BJ (cell line): ENCODE measurements at regions not wholly inside any gene's neighbourhood (a gene's known extent, or its start where the extent isn't known, plus 50 kb on each side); places are given as distances from the start of the nearest gene placed in this dataset.

ENCODE experiments used
- CTCF ChIA-PET: fragments of 350-600 bp; formaldehyde crosslinking; extraction: SDS; loops from one replicate; lab custom pipeline; 2021; ENCODE audit warnings: antibody characterized with exemption, inconsistent platforms; lab: Yijun Ruan, JAX
- POLR2A ChIA-PET: fragments of 300-600 bp; sonication (Branson Sonifier 250); formaldehyde crosslinking; extraction: SDS; loops from one replicate; lab custom pipeline; 2021; ENCODE audit warnings: antibody characterized with exemption; lab: Charles Lee
- DNase-seq: peaks from one replicate; pipeline ENCODE4 v3.0.0-alpha.2; 2011; ENCODE audit warnings: low read depth
- H3K27me3 ChIP-seq: 2 replicates; pipeline ENCODE4 v1.6.0; 2011; ENCODE audit warnings: low read length; ENCODE audit not compliant: control insufficient read depth, insufficient read depth
- H3K36me3 ChIP-seq: 2 replicates; pipeline ENCODE4 v1.5.1; 2011; ENCODE audit warnings: low read length; ENCODE audit not compliant: control insufficient read depth, insufficient read depth
- H3K4me3 ChIP-seq: 2 replicates; pipeline ENCODE4 v1.5.1; 2011; ENCODE audit warnings: low read depth, mild to moderate bottlenecking, control low read depth, low read length
- CTCF ChIP-seq: IDR thresholded peaks from 2 replicates; pipeline ENCODE4 v1.5.1; 2011; ENCODE audit warnings: low read depth, mild to moderate bottlenecking, control low read depth, inconsistent platforms, low read length, moderate library complexity; ENCODE audit not compliant: insufficient read depth

GRCh38 chr3:167095976-167096375 is 284.1 kb downstream of the ZBBX start:
- POLR2A ChIA-PET: no interaction called here
- no peak for TF ChIP-seq CTCF
- Histone ChIP-seq H3K36me3 (no peaks in the 10 kb centered on the region), H3K27me3 (no peaks in the 10 kb centered on the region), H3K4me3 (no peak overlapping the region)
- CTCF ChIA-PET: no interaction called here
- no peak for DNase-seq

GRCh38 chr3:167094632-167095031 is 285.5 kb downstream of the ZBBX start:
- no peak for TF ChIP-seq CTCF
- ChIA-PET CTCF (no interaction called here), POLR2A (no interaction called here)
- no peak for DNase-seq
- no peaks in the 10 kb centered on the region for H3K36me3 ChIP-seq
- H3K27me3 ChIP-seq: no peaks in the 10 kb centered on the region
- no peak overlapping the region for H3K4me3 ChIP-seq

GRCh38 chr3:167091226-167091625 is 288.9 kb downstream of the ZBBX start:
- H3K4me3 ChIP-seq: no peak overlapping the region
- TF ChIP-seq CTCF: no peak
- H3K36me3 ChIP-seq: no peaks in the 10 kb centered on the region
- no peaks in the 10 kb centered on the region for H3K27me3 ChIP-seq
- CTCF ChIA-PET: no interaction called here
- no peak for DNase-seq
- POLR2A ChIA-PET: no interaction called here

- DNase-seq: no peak
- Histone ChIP-seq H3K36me3 (no peaks in the 10 kb centered on the region), H3K27me3 (no peaks in the 10 kb centered on the region), H3K4me3 (no peak overlapping the region)
- ChIA-PET POLR2A (no interaction called here), CTCF (no interaction called here)
- no peak for TF ChIP-seq CTCF
These were observed 295.6 kb downstream of the ZBBX start for GRCh38 chr3:167084545-167084944.

GRCh38 chr3:167078070-167078622 is 302.0 kb downstream of the ZBBX start:
- ChIA-PET POLR2A (no interaction called here), CTCF (no interaction called here)
- no peak for DNase-seq
- Histone ChIP-seq H3K27me3 (no peaks in the 10 kb centered on the region), H3K36me3 (no peaks in the 10 kb centered on the region), H3K4me3 (no peak overlapping the region)
- no peak for TF ChIP-seq CTCF
